ENCODE measurements at regions not wholly inside any gene's neighbourhood (a gene's known extent, or its start where the extent isn't known, plus 50 kb on each side); places are given as distances from the start of the nearest gene placed in this dataset.

GRCh38 chr2:120685066-120685973 lies 50.3 kb upstream of the GLI2 start:
- DNase-seq: no peak

Measured in activated CD4-positive, alpha-beta T cell treated with anti-CD3 and anti-CD28 coated beads, Interleukin-10, Interleukin-2, amounts not matched to agents 100 ng/mL and 50 ng/mL, durations not matched to agents 16 hours and 8 hours (primary cell).